Heart left ventricle (tissue), 13 donors: ENCODE measurements at regions not wholly inside any gene's neighbourhood (a gene's known extent, or its start where the extent isn't known, plus 50 kb on each side); places are given as distances from the start of the nearest gene placed in this dataset.

Experiments used
- POLR2A ChIP-seq, 2 donors: fragments of 450-650 bp; IDR thresholded peaks; one replicate each; pipeline ENCODE4 v1.6.1; 2017; ENCODE audit warnings: antibody characterized with exemption in 2 of 2, mild to moderate bottlenecking in 2 of 2, moderate library complexity in 2 of 2
- TF ChIP-seq, protein P1 (sequence below), 12 donors: fragments of 200-600 bp; sonication (generic) in 4 of 12; IDR thresholded peaks; one replicate each; pipeline versions ENCODE4 v1.5.0 to v1.8.0; 2018 to 2022; ENCODE audit warnings: antibody characterized with exemption in 12 of 12, mild to moderate bottlenecking in 5 of 12
- donor health status: ischemic (EF 13 %, LVEDD 7.1; RV severe dilation, severe dysfunction).
- donor health status: DM: no; HTN: yes; CAD: no.
- donor health status: DM: no; HTN: no; CAD: no.
- donor health status: ischemic (EF 25% LVEDD 6.9; RV normal size, moderate dysfunction).
- donor health status: ischemic (EF 25% LVEDD 5.7; RV mildly dilated, moderate dysfunction).
- donor health status: ischemic (EF 35%, LVEDD 5.7; RV mildly dilated, moderate dysfunction).
- donor health status: nonischemic (EF 11% LVEDD 7.7; RV severe dilation, severe dysfunction).
- donor health status: DM: yes; HTN: yes; CAD: no.
- donor health status: PGD.
- donor health status: ischemic (EF 29% LVEDD 5.4; RV normal size, mild dysfunction).
- donor health status: nonischemic (EF 23%, LVEDD 6.1; RV moderate dilation, normal function).

DNA sequence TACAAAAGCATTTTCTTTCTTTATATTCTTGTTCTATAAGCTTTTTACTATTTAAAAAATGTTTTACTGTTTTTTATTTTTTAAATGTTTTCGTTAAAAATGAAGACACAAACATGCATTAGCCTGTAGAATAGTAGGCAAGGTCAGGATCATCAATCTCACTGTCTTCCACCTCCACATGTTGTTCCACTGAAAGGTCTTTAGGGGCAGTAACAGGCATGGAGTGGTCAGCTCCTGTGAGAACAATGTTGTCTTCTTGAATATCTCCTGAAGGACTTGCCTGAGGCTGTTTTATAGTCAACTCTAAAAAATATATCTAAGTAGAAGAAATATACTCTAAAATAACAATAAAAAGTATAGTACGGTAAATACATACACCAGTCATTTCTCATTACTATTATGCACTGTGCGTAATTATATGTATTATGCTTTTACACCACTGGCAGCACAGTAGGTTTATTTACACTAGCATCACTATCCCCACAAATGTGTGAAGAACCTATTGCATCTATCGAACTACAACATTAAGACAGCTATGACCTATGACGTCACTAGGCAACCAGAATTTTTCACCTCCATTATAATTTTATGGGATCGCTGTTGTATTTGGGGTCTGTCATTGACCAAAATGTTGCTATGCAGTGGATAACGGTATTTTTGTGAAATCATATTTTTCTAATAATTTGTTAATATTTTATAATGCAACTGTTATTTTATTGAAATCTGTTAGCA is 764.3 kb downstream of the METTL4 start:
- TF ChIP-seq, protein P1, sequence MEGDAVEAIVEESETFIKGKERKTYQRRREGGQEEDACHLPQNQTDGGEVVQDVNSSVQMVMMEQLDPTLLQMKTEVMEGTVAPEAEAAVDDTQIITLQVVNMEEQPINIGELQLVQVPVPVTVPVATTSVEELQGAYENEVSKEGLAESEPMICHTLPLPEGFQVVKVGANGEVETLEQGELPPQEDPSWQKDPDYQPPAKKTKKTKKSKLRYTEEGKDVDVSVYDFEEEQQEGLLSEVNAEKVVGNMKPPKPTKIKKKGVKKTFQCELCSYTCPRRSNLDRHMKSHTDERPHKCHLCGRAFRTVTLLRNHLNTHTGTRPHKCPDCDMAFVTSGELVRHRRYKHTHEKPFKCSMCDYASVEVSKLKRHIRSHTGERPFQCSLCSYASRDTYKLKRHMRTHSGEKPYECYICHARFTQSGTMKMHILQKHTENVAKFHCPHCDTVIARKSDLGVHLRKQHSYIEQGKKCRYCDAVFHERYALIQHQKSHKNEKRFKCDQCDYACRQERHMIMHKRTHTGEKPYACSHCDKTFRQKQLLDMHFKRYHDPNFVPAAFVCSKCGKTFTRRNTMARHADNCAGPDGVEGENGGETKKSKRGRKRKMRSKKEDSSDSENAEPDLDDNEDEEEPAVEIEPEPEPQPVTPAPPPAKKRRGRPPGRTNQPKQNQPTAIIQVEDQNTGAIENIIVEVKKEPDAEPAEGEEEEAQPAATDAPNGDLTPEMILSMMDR (IDR thresholded peaks at IDR 0.05) = no peak
- TF ChIP-seq POLR2A (IDR thresholded peaks at IDR 0.05) = no peak
